ENCODE measurements at regions not wholly inside any gene's neighbourhood (a gene's known extent, or its start where the extent isn't known, plus 50 kb on each side); places are given as distances from the start of the nearest gene placed in this dataset.
"Not testable (repeated sequence)": the region's sequence is repeated elsewhere in the genome, so short reads cannot be mapped to it uniquely, and the experiment has no call there.

- no peak for DNase-seq
These were observed 581.6 kb downstream of the CETN3 start for GRCh38 chr5:89827960-89828359.

GRCh38 chr5:89827359-89827758 is 582.2 kb downstream of the CETN3 start:
- no peak for DNase-seq

- DNase-seq = peak; percentile 20 to 44
These were observed 582.6 kb downstream of the CETN3 start for GRCh38 chr5:89826938-89827337.

- no peak for DNase-seq
These were observed 586.5 kb downstream of the CETN3 start for GRCh38 chr5:89823046-89823445.

GRCh38 chr5:89817841-89818240 is 591.7 kb downstream of the CETN3 start:
- no peak for DNase-seq

- no peak for DNase-seq
These were observed 593.5 kb downstream of the CETN3 start for GRCh38 chr5:89816038-89816437.

- DNase-seq = not testable (repeated sequence)
These were observed 608.8 kb downstream of the CETN3 start for GRCh38 chr5:89800735-89801134.

GRCh38 chr5:89794504-89794903 is 615.1 kb downstream of the CETN3 start:
- not testable (repeated sequence) for DNase-seq

- DNase-seq = not testable (repeated sequence)
These were observed 629.8 kb downstream of the CETN3 start for GRCh38 chr5:89779734-89780133.

GRCh38 chr5:89777758-89778157 is 631.8 kb downstream of the CETN3 start:
- no peak for DNase-seq

GRCh38 chr5:89769975-89770374 is 639.6 kb downstream of the CETN3 start:
- no peak for DNase-seq

- DNase-seq = no peak
These were observed 649.8 kb downstream of the CETN3 start for GRCh38 chr5:89759802-89760201.

- no peak for DNase-seq
These were observed 651.4 kb downstream of the CETN3 start for GRCh38 chr5:89758146-89758545.

GRCh38 chr5:89756955-89757354 is 652.6 kb downstream of the CETN3 start:
- no peak for DNase-seq

- DNase-seq = no peak
These were observed 654.5 kb downstream of the CETN3 start for GRCh38 chr5:89755024-89755423.

- no peak for DNase-seq
These were observed 674.5 kb downstream of the CETN3 start for GRCh38 chr5:89735082-89735481.

- DNase-seq = no peak
These were observed 675.8 kb downstream of the CETN3 start for GRCh38 chr5:89733772-89734171.

- DNase-seq = peak; percentile 33 to 39
These were observed 679.8 kb downstream of the CETN3 start for GRCh38 chr5:89729623-89730301.

GRCh38 chr5:89728750-89729149 is 680.8 kb downstream of the CETN3 start:
- DNase-seq = no peak

- no peak for DNase-seq
These were observed 681.4 kb downstream of the CETN3 start for GRCh38 chr5:89728134-89728533.

GRCh38 chr5:89724379-89725095 is 685.0 kb downstream of the CETN3 start:
- DNase-seq = no peak

- no peak for DNase-seq
These were observed 685.6 kb downstream of the CETN3 start for GRCh38 chr5:89723907-89724306.

- no peak for DNase-seq
These were observed 687.0 kb downstream of the CETN3 start for GRCh38 chr5:89722538-89722937.

- no peak for DNase-seq
These were observed 687.6 kb downstream of the CETN3 start for GRCh38 chr5:89721931-89722330.

- DNase-seq = no peak
These were observed 688.2 kb downstream of the CETN3 start for GRCh38 chr5:89721353-89721752.

All from Kasumi-1 (cell line).